Fibroblast of lung (primary cell): ENCODE measurements at regions not wholly inside any gene's neighbourhood (a gene's known extent, or its start where the extent isn't known, plus 50 kb on each side); places are given as distances from the start of the nearest gene placed in this dataset.

ENCODE experiments used
- EZH2 ChIP-seq: IDR thresholded peaks from 2 replicates; pipeline ENCODE4 v1.5.1; 2012; ENCODE audit warnings: low read length, control low read depth, mild to moderate bottlenecking; ENCODE audit errors: missing control alignments
- TF ChIP-seq, protein P1 (sequence below), 2 donors: IDR thresholded peaks in 1 of 2; conservative IDR thresholded peaks in 1 of 2; 1 replicate in 1 of 2; 2 replicates in 1 of 2; pipeline ENCODE4 v1.5.1; 2011 to 2012; ENCODE audit warnings: low read length in 2 of 2, control low read depth in 1 of 2, inconsistent platforms in 1 of 2, low read depth in 1 of 2, mild to moderate bottlenecking in 1 of 2

DNA sequence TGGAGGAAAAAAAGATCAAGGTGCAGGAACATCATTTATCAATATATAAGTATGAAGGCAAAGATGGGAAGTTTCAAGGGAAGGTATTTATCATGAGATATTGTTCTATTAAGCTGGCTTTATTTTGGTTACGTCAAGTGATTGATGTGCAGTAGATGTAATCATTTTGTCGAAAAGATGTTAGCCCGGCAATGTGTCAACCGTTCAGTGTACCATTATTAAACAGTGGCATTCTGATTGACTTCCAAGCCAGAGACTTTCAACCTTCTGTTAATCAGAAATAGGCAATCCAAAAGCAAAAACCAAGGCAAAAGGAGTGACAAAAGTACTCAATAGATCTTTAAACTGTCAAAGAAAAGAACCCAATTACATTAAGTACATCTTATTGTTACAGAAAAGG, 1340.3 kb upstream of the GOT2 start:
- no peak for TF ChIP-seq EZH2
- TF ChIP-seq, protein P1, sequence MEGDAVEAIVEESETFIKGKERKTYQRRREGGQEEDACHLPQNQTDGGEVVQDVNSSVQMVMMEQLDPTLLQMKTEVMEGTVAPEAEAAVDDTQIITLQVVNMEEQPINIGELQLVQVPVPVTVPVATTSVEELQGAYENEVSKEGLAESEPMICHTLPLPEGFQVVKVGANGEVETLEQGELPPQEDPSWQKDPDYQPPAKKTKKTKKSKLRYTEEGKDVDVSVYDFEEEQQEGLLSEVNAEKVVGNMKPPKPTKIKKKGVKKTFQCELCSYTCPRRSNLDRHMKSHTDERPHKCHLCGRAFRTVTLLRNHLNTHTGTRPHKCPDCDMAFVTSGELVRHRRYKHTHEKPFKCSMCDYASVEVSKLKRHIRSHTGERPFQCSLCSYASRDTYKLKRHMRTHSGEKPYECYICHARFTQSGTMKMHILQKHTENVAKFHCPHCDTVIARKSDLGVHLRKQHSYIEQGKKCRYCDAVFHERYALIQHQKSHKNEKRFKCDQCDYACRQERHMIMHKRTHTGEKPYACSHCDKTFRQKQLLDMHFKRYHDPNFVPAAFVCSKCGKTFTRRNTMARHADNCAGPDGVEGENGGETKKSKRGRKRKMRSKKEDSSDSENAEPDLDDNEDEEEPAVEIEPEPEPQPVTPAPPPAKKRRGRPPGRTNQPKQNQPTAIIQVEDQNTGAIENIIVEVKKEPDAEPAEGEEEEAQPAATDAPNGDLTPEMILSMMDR (conservative IDR thresholded peaks at IDR 0.05 in 1 of 2, IDR thresholded peaks at IDR 0.05 in 1 of 2; ENCODE audit: low read depth in 1 of 2, low read length in 2 of 2) = no peak
